Panc1 (cell line): ENCODE measurements at regions not wholly inside any gene's neighbourhood (a gene's known extent, or its start where the extent isn't known, plus 50 kb on each side); places are given as distances from the start of the nearest gene placed in this dataset.

Experiments
- ATAC-seq: fragments of 200-7000 bp; cut with Tn5 transposase; 2 replicates; pipeline ENCODE4 v1.9.1; 2020; ENCODE audit warnings: mild to moderate bottlenecking, moderate library complexity
- BruUV-seq: library from RNA; stranded (reverse); fragments of 400-500 nt; replicated peaks from 2 replicates; lab custom pipeline; 2021; lab: Mats Ljungman, UMichigan
- CTCF ChIA-PET: fragments of 300-600 bp; sonication (Branson Sonifier 250); formaldehyde crosslinking; loops from one replicate; lab custom pipeline; 2022; ENCODE audit warnings: antibody characterized with exemption; lab: Charles Lee
- POLR2A ChIA-PET: fragments of 300-600 bp; sonication (Branson Sonifier 250); formaldehyde crosslinking; loops from one replicate; lab custom pipeline; 2022; ENCODE audit warnings: antibody characterized with exemption; lab: Charles Lee
- DNase-seq: peaks from one replicate; pipeline ENCODE4 v3.0.0-alpha.2; 2010; ENCODE audit warnings: low read depth, low spot score
- H3K27ac ChIP-seq: 2 replicates; pipeline ENCODE4 v1.5.1; 2011; ENCODE audit warnings: mild to moderate bottlenecking, low read length, inconsistent platforms
- H3K27me3 ChIP-seq: fragments of 200-500 bp; sonication (Bioruptor generic); 2 replicates; pipeline ENCODE4 v1.6.0; 2014; ENCODE audit warnings: low read length, inconsistent platforms; ENCODE audit not compliant: control insufficient read depth, insufficient read depth
- H3K36me3 ChIP-seq: fragments of 200-500 bp; sonication (Bioruptor generic); 2 replicates; pipeline ENCODE4 v1.5.1; 2014; ENCODE audit warnings: inconsistent platforms, mild to moderate bottlenecking, low read length, moderate library complexity; ENCODE audit not compliant: control insufficient read depth, insufficient read depth
- H3K4me1 ChIP-seq: 2 replicates; pipeline ENCODE4 v1.5.1; 2011; ENCODE audit warnings: inconsistent platforms, mild to moderate bottlenecking, low read length, moderate library complexity; ENCODE audit not compliant: control insufficient read depth, insufficient read depth
- H3K4me3 ChIP-seq, 2 experiments: 2 replicates each; pipeline ENCODE4 v1.5.1; 2011 to 2012; ENCODE audit warnings: low read depth in 2 of 2, low read length in 2 of 2, mild to moderate bottlenecking in 2 of 2, inconsistent platforms in 1 of 2, moderate library complexity in 1 of 2
- H3K9me3 ChIP-seq: fragments of 200-500 bp; sonication (Bioruptor generic); 2 replicates; pipeline ENCODE4 v1.5.1; 2014; ENCODE audit warnings: low read depth, mild to moderate bottlenecking, inconsistent platforms, low read length, moderate library complexity; ENCODE audit not compliant: control insufficient read depth, insufficient read depth
- CTCF ChIP-seq: fragments of 450-650 bp; IDR thresholded peaks from 2 replicates; pipeline ENCODE4 v1.5.1; 2017; ENCODE audit warnings: mild to moderate bottlenecking
- POLR2AphosphoS5 ChIP-seq: IDR thresholded peaks from 2 replicates; pipeline ENCODE4 v1.6.1; 2012; ENCODE audit warnings: mild to moderate bottlenecking, low read depth, low read length, moderate library complexity
- REST ChIP-seq, 2 experiments: IDR thresholded peaks; 2 replicates each; pipeline ENCODE4 v1.6.1; 2011 to 2012; ENCODE audit warnings: low read depth in 2 of 2, control low read depth in 1 of 2, low read length in 1 of 2, mild to moderate bottlenecking in 1 of 2, moderate library complexity in 1 of 2; ENCODE audit not compliant: insufficient read depth in 1 of 2
- SIN3A ChIP-seq: IDR thresholded peaks from 2 replicates; pipeline ENCODE4 v1.6.1; 2012; ENCODE audit warnings: low read depth, mild to moderate bottlenecking, low read length, moderate library complexity, borderline replicate concordance; ENCODE audit not compliant: insufficient read depth
- TCF7L2 ChIP-seq: IDR thresholded peaks from 2 replicates; pipeline ENCODE4 v1.6.1; 2011; ENCODE audit warnings: mild to moderate bottlenecking, low read depth, low read length, inconsistent platforms
- in situ Hi-C: cut with HindIII; loops from 2 replicates; pipeline ENCODE4 v1.10.0; 2016; ENCODE audit warnings: low sequenced_read_pairs, low pct_unique_long_range_greater_than_20kb
- intact Hi-C: fragments of 100-400 bp; cut with micrococcal nuclease; formaldehyde crosslinking; loops from one replicate; pipeline ENCODE4 v1.10.0; 2022; ENCODE audit not compliant: unreplicated experiment

GRCh38 chr7:46719616-46720015 is 798.5 kb upstream of the IGFBP3 start:
- Histone ChIP-seq H3K4me1 (no peaks in the 10 kb centered on the region), H3K36me3 (no peaks in the 10 kb centered on the region), H3K9me3 (no peaks in the 10 kb centered on the region), H3K27me3 (no peaks in the 10 kb centered on the region), H3K27ac (no peak overlapping the region), H3K4me3 (no peak overlapping the region)
- ATAC-seq (no peak), DNase-seq (no peak)
- in situ Hi-C loops = no loop called here
- intact Hi-C loops = no loop called here
- CTCF ChIA-PET = no interaction called here
- BruUV-seq = no TSS peak
- no peak for TF ChIP-seq TCF7L2
- TF ChIP-seq REST (IDR thresholded peaks at IDR 0.05; ENCODE audit: insufficient read depth in 1 of 2, low read depth in 2 of 2, low read length in 1 of 2) = no peak
- no peak for TF ChIP-seq SIN3A
- no peak for TF ChIP-seq POLR2AphosphoS5
- no peak for TF ChIP-seq CTCF
- POLR2A ChIA-PET = no interaction called here

- H3K27ac ChIP-seq = no peak overlapping the region
- no peak for TF ChIP-seq REST (IDR thresholded peaks at IDR 0.05; ENCODE audit: insufficient read depth in 1 of 2, low read depth in 2 of 2, low read length in 1 of 2)
- TF ChIP-seq POLR2AphosphoS5 = no peak
- no peak for TF ChIP-seq CTCF
- no peak for TF ChIP-seq TCF7L2
- no peak for TF ChIP-seq SIN3A
- no TSS peak for BruUV-seq
- in situ Hi-C loops (no loop called here), intact Hi-C loops (no loop called here)
- ChIA-PET CTCF (no interaction called here), POLR2A (no interaction called here)
- DNase-seq = no peak
- no peak overlapping the region for H3K4me3 ChIP-seq
- no peaks in the 10 kb centered on the region for H3K9me3 ChIP-seq
- H3K36me3 ChIP-seq = no peaks in the 10 kb centered on the region
- H3K27me3 ChIP-seq = no peaks in the 10 kb centered on the region
- H3K4me1 ChIP-seq = 0 out of 2 replicates have a peak, but pooled peaks cover 5% of the 10 kb centered on the region
- no peak for ATAC-seq
These were observed 795.9 kb upstream of the IGFBP3 start for GRCh38 chr7:46716926-46717325.
